ENCODE measurements at regions not wholly inside any gene's neighbourhood (a gene's known extent, or its start where the extent isn't known, plus 50 kb on each side); places are given as distances from the start of the nearest gene placed in this dataset.

GRCh38 chr3:127342735-127343134 lies 54.9 kb upstream of the PRR20G start:
- ATAC-seq, result no peak
- no peak for DNase-seq
- intact Hi-C loops (cut with DNase I, micrococcal nuclease), result no loop called here

GRCh38 chr3:127339928-127340861 lies 52.3 kb upstream of the PRR20G start:
- ATAC-seq (no peak), DNase-seq (no peak)
- intact Hi-C loops (cut with DNase I, micrococcal nuclease), result no loop called here

DNA sequence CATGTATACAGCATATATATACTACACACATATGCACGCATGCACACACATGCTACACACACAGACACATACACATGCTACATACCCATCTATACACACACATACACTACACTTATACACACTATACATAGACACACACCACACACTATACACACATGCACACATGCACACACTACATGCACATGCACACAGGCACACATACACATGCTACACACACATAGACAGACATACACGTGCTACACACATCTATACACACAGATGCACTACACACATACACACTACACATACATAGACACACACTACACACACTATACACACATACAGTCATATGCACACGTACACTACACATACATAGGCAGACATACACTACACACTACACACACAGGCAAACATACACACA lies 51.2 kb upstream of the PRR20G start:
- no peak for ATAC-seq
- intact Hi-C loops (cut with DNase I, micrococcal nuclease), result no loop called here
- no peak for DNase-seq

- ATAC-seq (no peak), DNase-seq (no peak)
- intact Hi-C loops (cut with DNase I, micrococcal nuclease), result no loop called here
Measured at GRCh38 chr3:127337911-127338531, 50.2 kb upstream of the PRR20G start.

Data from left colon (tissue), 2 donors.